GM18502 (cell line): ENCODE measurements at regions not wholly inside any gene's neighbourhood (a gene's known extent, or its start where the extent isn't known, plus 50 kb on each side); places are given as distances from the start of the nearest gene placed in this dataset.

Experiments
- ATAC-seq: cut with Tn5 transposase; IDR thresholded peaks from one replicate; pipeline ENCODE4 v1.9.1; 2021; ENCODE audit warnings: mild to moderate bottlenecking; ENCODE audit not compliant: unreplicated experiment, poor library complexity

- no peak for ATAC-seq
Observed at GRCh38 chr9:130755377-130756007, 61.9 kb downstream of the EXOSC2 start.

GRCh38 chr9:130756037-130756436, 62.5 kb downstream of the EXOSC2 start:
- no peak for ATAC-seq

GRCh38 chr9:130756455-130757152, 63.0 kb downstream of the EXOSC2 start:
- ATAC-seq = no peak

GRCh38 chr9:130759738-130760137, 66.2 kb downstream of the EXOSC2 start:
- ATAC-seq = no peak

- ATAC-seq = no peak
Observed at GRCh38 chr9:130763331-130764171, 70.0 kb downstream of the EXOSC2 start.

- peak; percentile 77 for ATAC-seq
Observed at GRCh38 chr9:130765137-130766020, 69.7 kb upstream of the ABL1 start.

- no peak for ATAC-seq
Observed at GRCh38 chr9:130766021-130766926, 68.8 kb upstream of the ABL1 start.

- no peak for ATAC-seq
Observed at GRCh38 chr9:130766927-130767307, 68.1 kb upstream of the ABL1 start.

- no peak for ATAC-seq
Observed at GRCh38 chr9:130768265-130768664, 66.8 kb upstream of the ABL1 start.

- no peak for ATAC-seq
Observed at GRCh38 chr9:130768891-130769403, 66.1 kb upstream of the ABL1 start.

- no peak for ATAC-seq
Observed at GRCh38 chr9:130770093-130770492, 65.0 kb upstream of the ABL1 start.

GRCh38 chr9:130770679-130771442, 64.2 kb upstream of the ABL1 start:
- ATAC-seq = no peak

GRCh38 chr9:130772185-130772584, 62.9 kb upstream of the ABL1 start:
- ATAC-seq = no peak

GRCh38 chr9:130774183-130774582, 60.9 kb upstream of the ABL1 start:
- no peak for ATAC-seq

- no peak for ATAC-seq
Observed at GRCh38 chr9:130775336-130775991, 59.6 kb upstream of the ABL1 start.

GRCh38 chr9:130779153-130779855, 55.8 kb upstream of the ABL1 start:
- ATAC-seq = no peak

GRCh38 chr9:130780415-130780814, 54.6 kb upstream of the ABL1 start:
- no peak for ATAC-seq
